Gastroesophageal sphincter (tissue), 3 donors: ENCODE measurements at regions not wholly inside any gene's neighbourhood (a gene's known extent, or its start where the extent isn't known, plus 50 kb on each side); places are given as distances from the start of the nearest gene placed in this dataset.

Experiments
- CTCF ChIP-seq, 4 experiments: fragments of 200-600 bp in 2 of 4; fragments of 450-650 bp in 2 of 4; sonication (generic) in 1 of 4; IDR thresholded peaks; one replicate each; pipeline ENCODE4 v1.5.1; 2017 to 2019; ENCODE audit warnings: antibody characterized with exemption in 4 of 4, mild to moderate bottlenecking in 2 of 4, moderate library complexity in 2 of 4
- POLR2A ChIP-seq, 2 donors: fragments of 450-650 bp; IDR thresholded peaks; one replicate each; pipeline ENCODE4 v1.6.1; 2017; ENCODE audit warnings: antibody characterized with exemption in 2 of 2, mild to moderate bottlenecking in 2 of 2, moderate library complexity in 1 of 2
- POLR2AphosphoS5 ChIP-seq: sonication (generic); formaldehyde crosslinking; IDR thresholded peaks from one replicate; pipeline ENCODE4 v1.6.1; 2017; ENCODE audit warnings: antibody characterized with exemption

GRCh38 chr11:128155590-128155989 is 431.8 kb downstream of the ETS1 start:
- no peak for TF ChIP-seq POLR2A (IDR thresholded peaks at IDR 0.05)
- no peak for TF ChIP-seq CTCF (IDR thresholded peaks at IDR 0.05)
- no peak for TF ChIP-seq POLR2AphosphoS5
